DND-41 (cell line): ENCODE measurements at regions not wholly inside any gene's neighbourhood (a gene's known extent, or its start where the extent isn't known, plus 50 kb on each side); places are given as distances from the start of the nearest gene placed in this dataset.

ENCODE experiments used
- ATAC-seq: fragments of 200-7000 bp; cut with Tn5 transposase; 3 replicates; pipeline ENCODE4 v1.9.1; 2021; ENCODE audit warnings: low read depth; ENCODE audit not compliant: insufficient read depth
- DNase-seq: peaks from one replicate; pipeline ENCODE4 v3.0.0-alpha.2; 2020
- H2AFZ ChIP-seq: 2 replicates; pipeline ENCODE4 v1.6.0; 2012; ENCODE audit warnings: low read depth, low read length
- H3K27ac ChIP-seq: 2 replicates; pipeline ENCODE4 v1.5.1; 2012; ENCODE audit warnings: low read length, inconsistent platforms
- H3K27me3 ChIP-seq: fragments of 200-600 bp; sonication (generic); 2 replicates; pipeline ENCODE4 v1.6.0; 2012; ENCODE audit warnings: low read length, mild to moderate bottlenecking, inconsistent platforms; ENCODE audit not compliant: insufficient read depth, poor library complexity
- H3K36me3 ChIP-seq: 2 replicates; pipeline ENCODE4 v1.5.1; 2012; ENCODE audit warnings: low read length, inconsistent platforms; ENCODE audit not compliant: insufficient read depth
- H3K4me1 ChIP-seq: 2 replicates; pipeline ENCODE4 v1.5.1; 2012; ENCODE audit warnings: mild to moderate bottlenecking, low read length; ENCODE audit not compliant: insufficient read depth
- H3K4me2 ChIP-seq: 2 replicates; pipeline ENCODE4 v1.6.0; 2012; ENCODE audit warnings: mild to moderate bottlenecking, moderate library complexity, low read length, inconsistent platforms; ENCODE audit not compliant: insufficient read depth
- H3K4me3 ChIP-seq, 2 experiments: fragments of 200-600 bp in 1 of 2; shearing (Covaris generic) in 1 of 2; 2 replicates each; pipeline ENCODE4 v1.5.1; 2012 to 2016; ENCODE audit warnings: inconsistent platforms in 2 of 2, low read length in 2 of 2, mild to moderate bottlenecking in 2 of 2, low read depth in 1 of 2, moderate library complexity in 1 of 2
- H3K79me2 ChIP-seq: 2 replicates; pipeline ENCODE4 v1.6.0; 2012; ENCODE audit warnings: low read length, inconsistent platforms; ENCODE audit not compliant: insufficient read depth
- H3K9ac ChIP-seq: 2 replicates; pipeline ENCODE4 v1.6.0; 2012; ENCODE audit warnings: low read depth, mild to moderate bottlenecking, inconsistent platforms, low read length, moderate library complexity
- H3K9me3 ChIP-seq: 2 replicates; pipeline ENCODE4 v1.5.1; 2012; ENCODE audit warnings: low read length, moderate library complexity, mild to moderate bottlenecking, inconsistent platforms; ENCODE audit not compliant: insufficient read depth, severe bottlenecking
- H4K20me1 ChIP-seq: 2 replicates; pipeline ENCODE4 v1.6.0; 2012; ENCODE audit warnings: low read length; ENCODE audit not compliant: insufficient read depth
- EZH2 ChIP-seq: IDR thresholded peaks from 3 replicates; pipeline ENCODE4 v1.6.1; 2012; ENCODE audit warnings: borderline replicate concordance, low read depth, mild to moderate bottlenecking, moderate library complexity, low read length, inconsistent platforms; ENCODE audit not compliant: severe bottlenecking
- TF ChIP-seq, protein P1 (sequence below): IDR thresholded peaks from 2 replicates; pipeline ENCODE4 v1.5.1; 2012; ENCODE audit warnings: borderline replicate concordance, low read length, moderate library complexity, mild to moderate bottlenecking; ENCODE audit not compliant: poor library complexity, severe bottlenecking; ENCODE audit errors: extremely low read depth

GRCh38 chr5:40052808-40053207, 626.9 kb upstream of the PTGER4 start:
- H3K9me3 ChIP-seq: no peaks in the 10 kb centered on the region
- no peaks in the 10 kb centered on the region for H3K79me2 ChIP-seq
- no peak overlapping the region for H3K27ac ChIP-seq
- H3K4me1 ChIP-seq: peaks cover 20% of the 10 kb centered on the region
- H3K4me3 ChIP-seq: no peak overlapping the region
- ATAC-seq (no peak), DNase-seq (no peak)
- no peaks in the 10 kb centered on the region for H3K36me3 ChIP-seq
- no peak overlapping the region for H2AFZ ChIP-seq
- no peak overlapping the region for H3K9ac ChIP-seq
- no peak overlapping the region for H3K4me2 ChIP-seq
- no peaks in the 10 kb centered on the region for H4K20me1 ChIP-seq
- TF ChIP-seq, protein P1, sequence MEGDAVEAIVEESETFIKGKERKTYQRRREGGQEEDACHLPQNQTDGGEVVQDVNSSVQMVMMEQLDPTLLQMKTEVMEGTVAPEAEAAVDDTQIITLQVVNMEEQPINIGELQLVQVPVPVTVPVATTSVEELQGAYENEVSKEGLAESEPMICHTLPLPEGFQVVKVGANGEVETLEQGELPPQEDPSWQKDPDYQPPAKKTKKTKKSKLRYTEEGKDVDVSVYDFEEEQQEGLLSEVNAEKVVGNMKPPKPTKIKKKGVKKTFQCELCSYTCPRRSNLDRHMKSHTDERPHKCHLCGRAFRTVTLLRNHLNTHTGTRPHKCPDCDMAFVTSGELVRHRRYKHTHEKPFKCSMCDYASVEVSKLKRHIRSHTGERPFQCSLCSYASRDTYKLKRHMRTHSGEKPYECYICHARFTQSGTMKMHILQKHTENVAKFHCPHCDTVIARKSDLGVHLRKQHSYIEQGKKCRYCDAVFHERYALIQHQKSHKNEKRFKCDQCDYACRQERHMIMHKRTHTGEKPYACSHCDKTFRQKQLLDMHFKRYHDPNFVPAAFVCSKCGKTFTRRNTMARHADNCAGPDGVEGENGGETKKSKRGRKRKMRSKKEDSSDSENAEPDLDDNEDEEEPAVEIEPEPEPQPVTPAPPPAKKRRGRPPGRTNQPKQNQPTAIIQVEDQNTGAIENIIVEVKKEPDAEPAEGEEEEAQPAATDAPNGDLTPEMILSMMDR: no peak
- TF ChIP-seq EZH2: no peak
- no peaks in the 10 kb centered on the region for H3K27me3 ChIP-seq

GRCh38 chr5:40046792-40047191, 622.0 kb upstream of the DAB2 start:
- no peaks in the 10 kb centered on the region for H4K20me1 ChIP-seq
- H3K27me3 ChIP-seq: no peaks in the 10 kb centered on the region
- TF ChIP-seq, protein P1: no peak
- TF ChIP-seq EZH2: no peak
- peak overlapping the region; percentile 48 for H2AFZ ChIP-seq
- H3K9me3 ChIP-seq: no peaks in the 10 kb centered on the region
- H3K79me2 ChIP-seq: no peaks in the 10 kb centered on the region
- H3K4me3 ChIP-seq: no peak overlapping the region
- no peak overlapping the region for H3K4me2 ChIP-seq
- H3K4me1 ChIP-seq: peaks cover 29% of the 10 kb centered on the region
- no peak overlapping the region for H3K9ac ChIP-seq
- no peaks in the 10 kb centered on the region for H3K36me3 ChIP-seq
- H3K27ac ChIP-seq: no peak overlapping the region; the same call in 1 of the 2 replicates
- ATAC-seq (peak; percentile 66; the same call in 2 of the 3 replicates), DNase-seq (no peak)

GRCh38 chr5:40045429-40045828, 620.6 kb upstream of the DAB2 start:
- ATAC-seq (no peak), DNase-seq (no peak)
- Histone ChIP-seq H2AFZ (no peak overlapping the region), H3K27ac (no peak overlapping the region), H3K36me3 (no peaks in the 10 kb centered on the region), H3K27me3 (no peaks in the 10 kb centered on the region), H4K20me1 (no peaks in the 10 kb centered on the region), H3K9ac (no peak overlapping the region), H3K9me3 (no peaks in the 10 kb centered on the region), H3K4me3 (no peak overlapping the region), H3K4me1 (peaks cover 29% of the 10 kb centered on the region), H3K79me2 (no peaks in the 10 kb centered on the region), H3K4me2 (no peak overlapping the region)
- TF ChIP-seq EZH2: no peak
- TF ChIP-seq, protein P1: no peak

DNA sequence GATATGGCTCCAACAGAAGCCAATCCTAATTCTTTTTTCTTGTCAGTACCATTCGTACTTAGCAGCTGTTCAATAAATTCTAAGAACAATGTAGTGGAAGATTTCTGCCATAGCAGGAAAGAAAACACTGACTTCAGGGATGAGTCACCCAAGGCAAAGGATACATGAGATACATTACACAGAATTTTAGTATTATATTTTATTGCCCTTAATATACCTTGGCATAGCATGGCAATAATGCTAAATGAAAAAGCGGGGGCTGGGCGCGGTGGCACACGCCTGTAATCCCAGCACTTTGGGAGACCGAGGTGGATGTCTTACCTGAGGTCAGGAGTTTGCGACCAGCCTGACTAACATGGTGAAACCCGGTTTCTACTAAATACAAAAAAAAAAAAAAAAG, 619.1 kb upstream of the DAB2 start:
- DNase-seq (no peak), ATAC-seq (no peak)
- no peaks in the 10 kb centered on the region for H3K9me3 ChIP-seq

More for the DNA sequence above, 619.1 kb upstream of the DAB2 start:
- H3K4me3 ChIP-seq: no peak overlapping the region
- H3K27me3 ChIP-seq: no peaks in the 10 kb centered on the region
- no peak overlapping the region for H2AFZ ChIP-seq
- no peak for TF ChIP-seq EZH2
- TF ChIP-seq, protein P1: no peak
- H3K27ac ChIP-seq: no peak overlapping the region
- H3K79me2 ChIP-seq: no peaks in the 10 kb centered on the region
- no peak overlapping the region for H3K4me2 ChIP-seq
- H3K4me1 ChIP-seq: peaks cover 20% of the 10 kb centered on the region
- no peak overlapping the region for H3K9ac ChIP-seq
- H4K20me1 ChIP-seq: no peaks in the 10 kb centered on the region
- H3K36me3 ChIP-seq: no peaks in the 10 kb centered on the region
